ENCODE measurements at regions not wholly inside any gene's neighbourhood (a gene's known extent, or its start where the extent isn't known, plus 50 kb on each side); places are given as distances from the start of the nearest gene placed in this dataset.

DNA sequence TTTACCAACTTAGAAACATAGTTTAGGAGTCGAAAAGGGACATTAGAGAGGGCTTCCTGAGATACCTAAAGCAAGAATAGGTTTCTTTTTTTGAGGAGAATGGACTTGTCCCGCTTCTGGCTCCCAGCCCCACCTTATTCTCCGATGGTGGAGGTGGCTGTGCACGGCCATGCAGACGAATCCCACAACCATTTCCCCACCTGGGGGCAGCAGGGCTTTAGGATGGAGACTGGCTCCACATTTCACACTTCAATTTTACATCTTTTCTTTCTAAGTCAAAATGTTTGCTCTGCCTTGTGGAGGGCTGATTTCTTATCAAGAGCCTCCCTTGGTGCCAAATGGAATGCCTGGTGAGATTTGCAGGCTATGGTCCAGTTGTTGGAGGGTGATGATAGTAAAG is 118.5 kb downstream of the GLRX3 start:
- no peak for ATAC-seq
- Histone ChIP-seq H3K4me1 (no peaks in the 10 kb centered on the region), H3K4me3 (no peak overlapping the region), H3K27ac (no peak overlapping the region), H3K27me3 (no peaks in the 10 kb centered on the region), H3K36me3 (no peaks in the 10 kb centered on the region), H3K9me3 (no peaks in the 10 kb centered on the region)
- DNase-seq, result no peak
- no peak for TF ChIP-seq POLR2A (IDR thresholded peaks at IDR 0.05)
- TF ChIP-seq, protein P1, sequence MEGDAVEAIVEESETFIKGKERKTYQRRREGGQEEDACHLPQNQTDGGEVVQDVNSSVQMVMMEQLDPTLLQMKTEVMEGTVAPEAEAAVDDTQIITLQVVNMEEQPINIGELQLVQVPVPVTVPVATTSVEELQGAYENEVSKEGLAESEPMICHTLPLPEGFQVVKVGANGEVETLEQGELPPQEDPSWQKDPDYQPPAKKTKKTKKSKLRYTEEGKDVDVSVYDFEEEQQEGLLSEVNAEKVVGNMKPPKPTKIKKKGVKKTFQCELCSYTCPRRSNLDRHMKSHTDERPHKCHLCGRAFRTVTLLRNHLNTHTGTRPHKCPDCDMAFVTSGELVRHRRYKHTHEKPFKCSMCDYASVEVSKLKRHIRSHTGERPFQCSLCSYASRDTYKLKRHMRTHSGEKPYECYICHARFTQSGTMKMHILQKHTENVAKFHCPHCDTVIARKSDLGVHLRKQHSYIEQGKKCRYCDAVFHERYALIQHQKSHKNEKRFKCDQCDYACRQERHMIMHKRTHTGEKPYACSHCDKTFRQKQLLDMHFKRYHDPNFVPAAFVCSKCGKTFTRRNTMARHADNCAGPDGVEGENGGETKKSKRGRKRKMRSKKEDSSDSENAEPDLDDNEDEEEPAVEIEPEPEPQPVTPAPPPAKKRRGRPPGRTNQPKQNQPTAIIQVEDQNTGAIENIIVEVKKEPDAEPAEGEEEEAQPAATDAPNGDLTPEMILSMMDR (IDR thresholded peaks at IDR 0.05), result no peak
- WGBS (ENCODE audit: insufficient coverage, low coverage, low lambda C conversion rate, missing lambda C conversion rate), result 39% methylated on average over 5 of the region's 5 CpGs
- intact Hi-C loops (cut with DNase I), result no loop called here

DNA sequence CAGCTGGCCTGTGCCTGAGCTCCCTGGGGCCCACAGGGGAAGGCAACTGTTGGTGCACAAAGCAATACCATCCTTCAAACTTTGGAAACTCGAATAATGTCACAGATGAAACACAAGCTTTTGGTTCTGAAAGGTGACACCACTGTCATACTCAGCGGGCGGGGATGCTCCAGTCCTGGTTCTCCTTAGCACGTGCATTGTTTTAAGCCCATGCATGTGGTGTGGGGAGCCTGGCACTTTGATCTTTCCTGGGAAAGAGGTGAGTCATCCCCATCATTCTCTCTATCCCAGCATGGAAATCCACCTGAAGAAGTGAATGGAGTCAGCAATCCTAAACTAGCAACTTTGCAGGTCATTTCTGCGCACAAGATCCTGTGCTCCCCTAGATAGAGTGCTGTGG is 119.6 kb downstream of the GLRX3 start:
- Histone ChIP-seq H3K27me3 (no peaks in the 10 kb centered on the region), H3K4me3 (no peak overlapping the region), H3K4me1 (no peaks in the 10 kb centered on the region), H3K9me3 (no peaks in the 10 kb centered on the region), H3K27ac (no peak overlapping the region), H3K36me3 (no peaks in the 10 kb centered on the region)
- TF ChIP-seq, protein P1 (IDR thresholded peaks at IDR 0.05), result no peak
- no peak for TF ChIP-seq POLR2A (IDR thresholded peaks at IDR 0.05)
- WGBS (ENCODE audit: insufficient coverage, low coverage, low lambda C conversion rate, missing lambda C conversion rate), result 31% methylated on average over 2 of the region's 5 CpGs
- intact Hi-C loops (cut with DNase I), result no loop called here
- no peak for DNase-seq
- ATAC-seq, result no peak

DNA sequence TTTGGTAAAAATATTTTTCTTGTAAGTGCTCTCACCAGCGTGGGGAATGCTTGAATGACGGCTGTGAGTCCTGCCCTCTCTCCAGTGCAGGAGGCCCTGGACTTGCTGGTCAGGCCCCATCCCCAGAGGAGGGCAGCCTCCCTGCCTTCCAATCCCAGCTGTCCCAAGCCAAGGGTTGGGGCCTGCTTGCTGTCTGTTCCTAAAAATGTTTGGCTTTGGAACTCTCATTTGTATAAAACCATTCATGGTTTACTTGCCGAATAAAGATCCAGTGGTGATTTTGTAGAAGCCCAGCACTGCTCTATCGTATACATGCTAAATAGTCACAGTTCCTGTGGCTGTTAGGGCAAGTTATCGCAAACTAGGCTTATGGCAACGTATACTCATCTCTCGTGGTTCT is 121.7 kb downstream of the GLRX3 start:
- intact Hi-C loops (cut with DNase I), result no loop called here
- no peaks in the 10 kb centered on the region for H3K36me3 ChIP-seq
- no peak for DNase-seq
- no peak for TF ChIP-seq POLR2A (IDR thresholded peaks at IDR 0.05)
- TF ChIP-seq, protein P1 (IDR thresholded peaks at IDR 0.05), result no peak
- no peaks in the 10 kb centered on the region for H3K9me3 ChIP-seq
- no peak overlapping the region for H3K27ac ChIP-seq
- H3K4me1 ChIP-seq, result no peaks in the 10 kb centered on the region
- no peak for ATAC-seq
- no peak overlapping the region for H3K4me3 ChIP-seq
- no peaks in the 10 kb centered on the region for H3K27me3 ChIP-seq
- WGBS (ENCODE audit: insufficient coverage, low coverage, low lambda C conversion rate, missing lambda C conversion rate), result 82% methylated on average over 6 of the region's 7 CpGs

DNA sequence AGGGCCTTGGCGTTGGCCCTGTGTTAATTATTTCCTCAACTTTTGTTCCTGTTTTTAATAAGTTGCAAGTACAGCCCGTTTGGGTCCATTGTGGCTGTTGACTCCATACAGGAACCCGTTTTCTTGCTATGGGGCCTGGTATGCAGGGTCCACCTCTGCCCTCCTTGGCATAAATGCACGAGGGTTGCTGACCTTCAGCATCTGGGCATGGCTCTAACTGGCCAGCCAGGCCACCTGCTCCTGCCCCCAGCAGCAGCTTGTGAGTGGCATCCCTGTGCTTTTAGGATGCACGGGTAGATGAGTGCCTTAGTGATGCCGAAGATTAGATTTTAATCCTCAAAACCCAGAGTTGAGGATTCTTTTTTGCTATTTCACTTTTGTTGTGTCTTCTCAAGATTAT is 123.2 kb downstream of the GLRX3 start:
- no peak for TF ChIP-seq POLR2A (IDR thresholded peaks at IDR 0.05)
- H3K4me3 ChIP-seq, result no peak overlapping the region
- no peak overlapping the region for H3K27ac ChIP-seq
- H3K36me3 ChIP-seq, result no peaks in the 10 kb centered on the region
- ATAC-seq, result no peak
- intact Hi-C loops (cut with DNase I), result no loop called here
- H3K4me1 ChIP-seq, result no peaks in the 10 kb centered on the region
- H3K27me3 ChIP-seq, result no peaks in the 10 kb centered on the region
- WGBS (ENCODE audit: insufficient coverage, low coverage, low lambda C conversion rate, missing lambda C conversion rate), result 60% methylated on average over 5 of the region's 6 CpGs
- no peaks in the 10 kb centered on the region for H3K9me3 ChIP-seq
- no peak for DNase-seq

DNA sequence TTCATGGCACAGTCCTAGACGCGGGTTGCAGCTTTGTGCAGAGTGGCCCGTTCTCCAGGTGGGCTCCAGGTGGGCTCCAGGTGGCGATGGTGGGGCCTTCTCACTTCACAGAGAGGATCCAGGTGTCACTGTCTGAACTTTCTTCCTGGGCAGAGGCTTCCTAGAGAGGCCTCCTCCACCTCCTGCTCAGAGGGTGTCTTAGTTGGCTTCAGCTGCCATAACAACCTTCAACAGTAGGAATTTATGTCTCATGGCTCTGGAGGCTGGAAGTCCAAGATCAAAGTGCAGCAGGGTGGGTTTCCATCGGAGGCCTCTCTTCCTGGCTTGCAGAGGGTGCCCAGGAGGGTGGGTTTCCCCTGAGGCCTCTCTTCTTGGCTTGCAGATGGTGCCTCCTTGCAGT is 125.1 kb downstream of the GLRX3 start:
- 40% methylated on average over 1 of the region's 5 CpGs for WGBS (ENCODE audit: insufficient coverage, low coverage, low lambda C conversion rate, missing lambda C conversion rate)
- ATAC-seq (no peak), DNase-seq (no peak)
- H3K4me1 ChIP-seq, result no peaks in the 10 kb centered on the region
- no peaks in the 10 kb centered on the region for H3K36me3 ChIP-seq
- no peak overlapping the region for H3K27ac ChIP-seq
- no peak for TF ChIP-seq POLR2A (IDR thresholded peaks at IDR 0.05)
- TF ChIP-seq, protein P1 (IDR thresholded peaks at IDR 0.05), result no peak
- intact Hi-C loops (cut with DNase I), result no loop called here
- no peaks in the 10 kb centered on the region for H3K9me3 ChIP-seq
- no peaks in the 10 kb centered on the region for H3K27me3 ChIP-seq
- no peak overlapping the region for H3K4me3 ChIP-seq

Data from right lobe of liver (tissue), 6 donors.